ENCODE measurements at regions not wholly inside any gene's neighbourhood (a gene's known extent, or its start where the extent isn't known, plus 50 kb on each side); places are given as distances from the start of the nearest gene placed in this dataset.

DNA sequence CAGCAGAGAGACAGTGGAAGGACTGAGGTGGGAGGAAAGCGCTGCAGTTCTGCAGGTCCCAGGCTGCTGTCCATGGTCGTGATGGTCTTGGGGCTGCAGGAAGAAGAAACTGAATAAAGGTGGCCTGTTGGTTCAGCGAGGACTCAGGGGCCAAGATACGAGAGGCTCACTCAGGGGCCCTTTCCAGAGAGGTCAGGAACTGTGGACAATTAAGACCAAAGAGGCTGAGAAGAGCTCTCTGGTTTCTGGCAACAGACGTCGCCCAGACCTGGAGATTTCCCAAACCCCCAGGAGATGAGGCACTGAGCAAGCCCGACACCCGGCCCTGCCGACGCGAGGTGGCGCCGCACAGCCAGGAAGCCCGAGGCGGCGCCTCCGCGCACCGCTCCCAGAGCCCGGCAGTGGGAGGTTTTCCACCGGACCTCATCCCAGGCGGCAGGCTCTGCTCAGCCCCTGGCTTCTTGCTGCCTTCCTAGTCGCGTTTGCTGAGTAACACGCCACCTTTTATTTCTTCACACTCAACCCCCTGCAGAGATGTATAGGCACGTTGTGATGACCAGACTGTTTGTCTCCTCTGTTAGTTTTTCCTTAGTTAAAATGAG, 56.4 kb upstream of the ARRDC4 start (continued):
- TF ChIP-seq ZNF784 (CRISPR knock-in tag; IDR thresholded peaks at IDR 0.05; ENCODE audit: borderline replicate concordance), result no peak
- TF ChIP-seq TBL1XR1 (IDR thresholded peaks at IDR 0.05; ENCODE audit: borderline replicate concordance, low read length, partially characterized antibody), result no peak
- TF ChIP-seq ZBTB34 (CRISPR knock-in tag; IDR thresholded peaks at IDR 0.05), result no peak
- TF ChIP-seq JARID2 (CRISPR knock-in tag; IDR thresholded peaks at IDR 0.05; ENCODE audit: insufficient replicate concordance), result no peak
- no peak for TF ChIP-seq ZNF510 (CRISPR knock-in tag; IDR thresholded peaks at IDR 0.05; ENCODE audit: low read depth)
- TF ChIP-seq IRX3 (CRISPR knock-in tag; IDR thresholded peaks at IDR 0.05; ENCODE audit: borderline replicate concordance, low read depth), result no peak
- no peak for TF ChIP-seq SNAPC5 (CRISPR knock-in tag; IDR thresholded peaks at IDR 0.05; ENCODE audit: borderline replicate concordance)
- no peak for TF ChIP-seq ZNF253 (CRISPR knock-in tag; IDR thresholded peaks at IDR 0.05; ENCODE audit: borderline replicate concordance)
- no peak for TF ChIP-seq GRHL1 (CRISPR knock-in tag; conservative IDR thresholded peaks at IDR 0.05)
- no peak for TF ChIP-seq POLR2AphosphoS2 (IDR thresholded peaks at IDR 0.05; ENCODE audit: low read depth, low read length)
- TF ChIP-seq, protein P1, sequence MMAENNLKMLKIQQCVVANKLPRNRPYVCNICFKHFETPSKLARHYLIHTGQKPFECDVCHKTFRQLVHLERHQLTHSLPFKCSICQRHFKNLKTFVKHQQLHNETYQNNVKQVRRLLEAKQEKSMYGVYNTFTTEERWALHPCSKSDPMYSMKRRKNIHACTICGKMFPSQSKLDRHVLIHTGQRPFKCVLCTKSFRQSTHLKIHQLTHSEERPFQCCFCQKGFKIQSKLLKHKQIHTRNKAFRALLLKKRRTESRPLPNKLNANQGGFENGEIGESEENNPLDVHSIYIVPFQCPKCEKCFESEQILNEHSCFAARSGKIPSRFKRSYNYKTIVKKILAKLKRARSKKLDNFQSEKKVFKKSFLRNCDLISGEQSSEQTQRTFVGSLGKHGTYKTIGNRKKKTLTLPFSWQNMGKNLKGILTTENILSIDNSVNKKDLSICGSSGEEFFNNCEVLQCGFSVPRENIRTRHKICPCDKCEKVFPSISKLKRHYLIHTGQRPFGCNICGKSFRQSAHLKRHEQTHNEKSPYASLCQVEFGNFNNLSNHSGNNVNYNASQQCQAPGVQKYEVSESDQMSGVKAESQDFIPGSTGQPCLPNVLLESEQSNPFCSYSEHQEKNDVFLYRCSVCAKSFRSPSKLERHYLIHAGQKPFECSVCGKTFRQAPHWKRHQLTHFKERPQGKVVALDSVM (CRISPR knock-in tag; IDR thresholded peaks at IDR 0.05), result no peak
- no peak for TF ChIP-seq KDM5A (IDR thresholded peaks at IDR 0.05; ENCODE audit: borderline replicate concordance, low read length)
- no peak for TF ChIP-seq SRSF4 (IDR thresholded peaks at IDR 0.05; ENCODE audit: low read depth, low read length, poor library complexity, severe bottlenecking)
- no peak for TF ChIP-seq BRCA1 (CRISPR knock-in tag; IDR thresholded peaks at IDR 0.05)
- no peak for TF ChIP-seq ZNF557 (CRISPR knock-in tag; IDR thresholded peaks at IDR 0.05)
- TF ChIP-seq HOXA3 (CRISPR knock-in tag; IDR thresholded peaks at IDR 0.05), result no peak
- TF ChIP-seq ZNF143 (CRISPR knock-in tag; IDR thresholded peaks at IDR 0.05), result no peak
- TF ChIP-seq CREM (IDR thresholded peaks at IDR 0.05), result no peak
- no peak for TF ChIP-seq CREM (CRISPR knock-in tag; IDR thresholded peaks at IDR 0.05)
- no peak for TF ChIP-seq SIN3A (IDR thresholded peaks at IDR 0.05; ENCODE audit: borderline replicate concordance, low read depth, low read length)
- no peak for TF ChIP-seq JUN (CRISPR knock-in tag; IDR thresholded peaks at IDR 0.05)
- no peak for TF ChIP-seq ZNF468 (CRISPR knock-in tag; IDR thresholded peaks at IDR 0.05)
- TF ChIP-seq MED8 (CRISPR knock-in tag; IDR thresholded peaks at IDR 0.05; ENCODE audit: insufficient replicate concordance), result no peak
- TF ChIP-seq ZNF678 (CRISPR knock-in tag; IDR thresholded peaks at IDR 0.05), result no peak
- no peak for TF ChIP-seq ZNF547 (CRISPR knock-in tag; IDR thresholded peaks at IDR 0.05)
- TF ChIP-seq ZNF619 (CRISPR knock-in tag; IDR thresholded peaks at IDR 0.05), result no peak

Data from HepG2 (cell line).